ENCODE measurements at regions not wholly inside any gene's neighbourhood (a gene's known extent, or its start where the extent isn't known, plus 50 kb on each side); places are given as distances from the start of the nearest gene placed in this dataset.
A peak's percentile ranks its signal among the peaks of the same experiment; 100 is the strongest.
"Not testable (repeated sequence)": the region's sequence is repeated elsewhere in the genome, so short reads cannot be mapped to it uniquely, and the experiment has no call there.

DNA sequence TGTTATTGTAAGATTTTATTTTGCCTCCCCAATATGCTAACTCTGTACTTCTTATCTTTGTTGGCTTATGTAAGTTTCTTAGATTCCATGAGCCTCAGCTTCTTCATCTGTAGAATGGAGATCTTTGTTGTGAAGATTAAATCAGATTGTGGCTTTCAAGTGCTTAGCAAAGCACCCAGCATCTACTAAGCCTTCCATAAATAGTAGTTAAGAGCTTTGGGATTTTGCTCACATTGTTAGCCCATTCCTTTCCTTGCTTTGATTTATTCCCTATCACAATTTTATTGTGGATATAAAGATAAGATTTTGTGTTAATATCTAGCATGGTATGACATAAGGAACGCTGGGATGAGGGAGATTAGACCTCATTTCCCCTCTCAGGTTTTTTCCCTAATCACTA lies 501.4 kb downstream of the PYDC2 start:
- DNase-seq (ENCODE audit: low read depth in 2 of 2): no peak

DNA sequence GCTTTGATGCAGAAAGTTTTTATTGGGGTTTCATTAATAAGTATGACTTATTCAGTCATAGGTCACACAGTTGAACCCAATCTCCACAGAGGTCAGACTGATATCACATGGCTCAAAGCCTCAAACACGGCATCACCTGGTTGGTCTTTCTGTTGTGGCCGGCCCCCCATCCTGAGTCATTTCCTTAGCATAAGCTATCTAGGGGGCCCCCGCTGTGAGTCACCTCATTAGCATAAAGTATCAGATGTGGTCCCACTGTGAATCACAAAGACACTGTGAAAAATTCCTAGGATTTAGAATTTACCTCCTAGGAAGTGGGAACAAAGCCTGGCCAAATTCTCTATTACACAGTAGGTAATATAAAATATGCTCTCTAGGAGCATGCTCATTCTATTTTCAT lies 502.2 kb downstream of the PYDC2 start:
- peak; percentile 11 to 18 for DNase-seq (ENCODE audit: low read depth in 2 of 2)

DNA sequence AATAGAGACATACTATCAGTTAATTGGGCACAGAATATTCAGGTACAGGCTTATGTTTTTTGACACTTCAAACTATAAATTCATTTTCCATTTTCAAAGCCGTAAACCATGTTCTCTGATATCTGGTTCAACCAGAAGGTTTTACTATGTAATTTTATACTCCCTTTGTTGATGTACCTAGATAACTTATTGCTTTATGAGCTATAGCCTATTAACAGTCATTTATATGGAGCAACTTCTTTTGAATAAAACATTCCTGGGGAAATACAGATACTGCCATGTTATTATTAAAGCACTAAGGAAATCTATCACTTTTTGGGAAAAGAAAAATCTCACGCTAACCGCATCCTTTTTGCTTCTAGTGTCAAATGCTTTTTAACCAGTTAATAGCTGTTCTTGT lies 505.6 kb downstream of the PYDC2 start:
- DNase-seq (ENCODE audit: low read depth in 2 of 2): no peak

DNA sequence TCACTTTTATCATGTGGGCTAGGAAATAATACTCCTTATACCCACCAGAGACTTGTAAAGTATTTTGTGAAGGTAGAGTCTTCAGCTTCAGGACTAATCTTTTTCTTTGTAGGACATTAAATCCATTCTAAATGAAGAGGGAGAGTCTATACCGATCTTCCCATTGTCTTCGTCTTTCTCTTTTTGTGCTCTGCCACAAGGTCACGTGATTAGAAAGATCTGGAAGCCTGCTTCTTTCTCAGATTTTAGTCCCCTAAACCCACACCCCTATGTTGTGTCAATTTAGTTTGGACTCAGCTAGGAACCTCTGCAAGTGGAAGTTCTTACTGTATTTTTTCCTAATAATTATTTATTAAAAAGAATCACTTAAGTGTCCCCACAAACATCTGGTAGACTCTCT lies 507.3 kb downstream of the PYDC2 start:
- DNase-seq (ENCODE audit: low read depth in 2 of 2): no peak

DNA sequence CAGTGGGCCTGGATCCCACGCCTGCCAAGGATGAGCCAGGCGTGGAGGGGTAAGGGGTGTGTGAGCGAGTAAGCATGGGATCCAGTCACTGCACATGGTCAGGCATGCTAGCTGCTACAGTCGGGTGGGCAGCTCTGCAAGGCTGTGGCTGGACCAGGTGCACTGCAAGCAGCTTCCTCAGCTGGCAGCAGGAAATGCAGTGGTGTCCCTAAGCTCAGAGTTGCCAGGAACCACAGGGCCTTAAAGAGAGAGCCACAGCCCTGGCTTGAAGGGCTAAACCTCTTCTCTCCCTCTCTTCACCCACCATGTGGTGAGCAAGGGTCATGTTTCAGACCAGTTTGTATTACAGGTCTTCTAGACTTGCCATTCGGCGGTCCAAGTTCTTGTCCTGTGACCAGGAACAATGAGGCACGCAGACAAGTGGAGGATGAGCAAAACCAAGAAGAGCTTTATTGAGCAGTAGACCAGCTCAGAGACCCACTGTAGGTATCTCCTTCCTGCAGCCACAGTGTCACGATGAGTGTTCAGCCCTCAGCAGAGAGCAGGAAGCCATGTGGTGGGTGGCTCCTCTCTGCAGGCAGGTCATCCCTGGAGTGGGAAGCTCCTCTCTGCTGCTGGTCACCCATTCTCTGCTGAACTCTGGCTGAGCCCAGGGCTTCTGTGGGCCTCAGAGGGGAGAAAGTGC lies 511.9 kb downstream of the PYDC2 start:
- DNase-seq (ENCODE audit: low read depth in 2 of 2): no peak

DNA sequence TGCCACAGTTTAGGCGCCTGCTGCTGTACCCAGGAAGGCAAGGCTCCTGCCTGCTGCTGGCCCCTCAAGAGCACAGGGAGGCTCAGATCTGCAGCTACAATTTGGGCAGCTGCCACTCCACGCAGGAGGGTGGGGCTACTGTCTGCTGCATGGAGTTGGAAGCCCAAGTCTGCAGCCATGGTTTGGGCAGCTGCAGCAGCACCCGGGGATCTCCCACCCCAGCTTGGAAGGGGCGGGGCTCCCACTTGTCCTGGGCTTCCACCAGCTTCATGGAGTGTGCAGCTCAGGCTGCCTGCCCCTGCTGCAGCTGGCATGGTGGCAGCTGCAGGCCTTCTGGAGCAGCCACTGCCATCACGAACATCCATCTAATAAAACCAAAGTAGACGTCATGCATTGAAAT lies 512.9 kb downstream of the PYDC2 start:
- DNase-seq (ENCODE audit: low read depth in 2 of 2): no peak

DNA sequence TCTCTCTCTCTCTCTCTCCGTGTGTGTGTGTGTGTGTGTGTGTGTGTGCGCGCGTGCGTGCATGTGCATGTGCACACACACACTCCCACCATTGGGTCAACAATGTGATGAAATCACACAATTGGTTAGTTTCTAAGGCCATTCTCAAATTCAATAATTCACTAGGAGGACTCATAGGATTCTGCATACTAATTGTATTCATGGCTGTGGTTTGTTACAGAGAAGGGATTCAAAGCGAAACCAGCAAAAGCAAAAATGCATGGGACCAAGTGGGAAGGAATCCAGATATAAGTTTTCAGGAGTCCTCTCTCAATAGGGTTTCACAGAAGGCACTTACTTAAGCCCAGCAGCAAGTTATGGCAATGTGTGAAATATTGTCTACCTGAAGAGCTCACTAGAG lies 515.0 kb downstream of the PYDC2 start:
- no peak for DNase-seq (ENCODE audit: low read depth in 2 of 2)

DNA sequence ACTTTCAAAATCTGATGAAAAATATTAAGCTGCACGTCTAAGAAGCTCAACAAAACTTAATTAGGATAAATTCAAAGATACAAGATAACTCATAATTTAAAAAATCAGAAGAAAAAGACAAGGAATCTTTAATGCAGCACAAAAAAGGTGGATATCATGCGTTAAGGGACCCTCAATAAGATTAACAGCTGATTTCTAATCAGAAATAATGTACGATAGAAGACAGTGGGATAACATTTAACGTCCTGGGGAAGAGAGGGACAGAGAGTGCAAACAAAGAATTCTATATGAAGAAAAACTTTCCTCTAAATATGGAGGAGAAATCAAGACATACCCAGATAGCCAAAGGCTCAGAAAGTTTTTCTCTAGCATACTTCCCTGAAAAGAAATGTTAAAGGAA lies 519.5 kb downstream of the PYDC2 start:
- no peak for DNase-seq (ENCODE audit: low read depth in 2 of 2)

DNA sequence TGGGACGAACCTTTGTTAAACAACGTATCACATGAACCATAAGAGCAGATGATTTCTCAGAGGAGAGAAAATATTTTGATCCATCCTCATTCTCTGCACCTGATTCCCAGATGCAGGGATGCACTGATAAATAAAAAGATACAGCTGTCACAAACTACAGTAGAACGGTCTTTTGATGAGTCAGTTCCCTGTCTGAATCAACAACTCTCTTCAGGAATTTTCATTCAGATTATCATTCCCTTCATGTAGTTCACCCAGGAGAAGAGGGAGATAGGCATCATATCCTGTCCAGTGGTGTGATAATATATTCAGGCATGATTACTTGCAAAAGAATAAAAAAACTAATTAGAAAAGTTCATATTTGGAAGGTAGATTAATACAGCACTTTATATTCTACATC lies 521.5 kb downstream of the PYDC2 start:
- DNase-seq (ENCODE audit: low read depth in 2 of 2): no peak

DNA sequence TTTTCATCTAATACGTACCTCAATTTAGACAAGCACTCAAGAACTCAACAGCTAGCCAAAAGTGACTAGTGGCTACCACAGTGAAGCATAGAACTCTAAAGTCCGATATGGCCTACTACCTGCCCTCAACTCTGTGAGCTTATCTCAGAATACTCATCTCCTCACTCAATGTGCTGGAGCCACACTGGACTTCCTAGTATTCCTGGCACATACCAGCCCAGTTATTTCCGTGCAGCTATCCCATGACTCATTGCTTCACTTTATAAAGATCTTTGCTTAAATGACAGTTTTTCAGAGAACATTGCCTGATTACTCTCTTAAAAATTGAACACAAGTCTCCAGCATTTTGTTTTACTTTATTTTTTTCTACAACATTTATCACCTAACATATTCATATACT lies 524.7 kb downstream of the PYDC2 start:
- DNase-seq (ENCODE audit: low read depth in 2 of 2): no peak

DNA sequence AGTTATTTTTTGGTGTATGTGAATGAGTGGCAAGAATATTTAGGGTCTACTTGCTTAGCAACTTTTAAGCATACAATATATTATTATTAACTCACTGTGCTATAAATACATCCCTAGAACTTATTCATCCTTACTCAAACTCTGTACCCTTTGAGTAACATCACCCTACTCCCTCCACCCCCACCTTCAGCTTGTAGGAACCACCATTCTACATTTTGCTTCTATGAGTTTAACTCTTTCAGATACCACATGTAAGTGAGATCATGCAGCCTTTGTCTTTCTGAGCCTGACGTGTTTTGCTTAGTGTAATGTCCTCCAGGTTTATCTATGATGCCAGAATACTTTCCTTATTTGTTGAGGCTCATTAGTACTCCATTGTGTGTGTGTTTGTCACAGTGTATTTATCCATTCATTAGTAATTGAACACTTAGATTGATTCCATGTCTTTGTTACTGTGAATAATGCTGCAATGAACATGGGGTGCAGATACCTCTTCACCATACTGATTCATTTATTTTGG lies 526.9 kb downstream of the PYDC2 start:
- DNase-seq (ENCODE audit: low read depth in 2 of 2): no peak

DNA sequence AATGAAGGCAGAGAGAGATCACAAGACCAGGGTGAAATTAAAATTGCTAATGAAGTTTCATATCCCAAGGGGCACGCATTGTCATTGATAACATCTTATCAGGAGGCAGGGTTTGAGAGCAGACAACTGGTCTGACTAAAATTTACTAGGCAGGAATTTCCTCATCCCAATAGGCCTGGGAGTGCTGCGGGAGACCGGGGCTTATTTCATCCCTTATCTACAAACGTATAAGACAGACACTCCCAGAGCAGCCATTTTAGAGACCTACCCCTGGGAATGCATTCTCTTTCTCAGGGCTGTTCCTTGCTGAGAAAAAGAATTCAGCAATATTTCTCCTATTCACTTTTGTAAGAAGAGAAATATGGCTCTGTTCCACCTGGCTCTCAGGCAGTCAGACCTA lies 533.0 kb downstream of the PYDC2 start:
- DNase-seq (ENCODE audit: low read depth in 2 of 2): not testable (repeated sequence)

DNA sequence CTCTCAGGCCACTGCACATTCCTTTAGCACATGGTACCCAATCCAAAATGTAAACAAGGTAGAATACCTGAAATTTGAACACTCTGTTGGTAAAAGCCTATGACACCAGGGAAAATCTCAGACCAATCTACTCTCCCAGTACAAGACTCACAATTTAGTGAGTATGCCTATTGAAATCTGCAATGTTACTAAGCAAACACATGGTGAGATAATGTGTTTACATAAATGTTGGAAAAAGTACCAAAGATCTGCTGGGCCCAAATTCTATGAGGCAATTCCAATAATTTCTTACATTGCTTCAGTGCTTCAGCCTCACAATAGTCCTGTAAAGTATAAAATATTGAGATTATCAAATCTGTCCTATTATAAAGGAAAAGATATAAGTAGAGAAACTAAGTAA lies 536.1 kb downstream of the PYDC2 start:
- DNase-seq (ENCODE audit: low read depth in 2 of 2): no peak

DNA sequence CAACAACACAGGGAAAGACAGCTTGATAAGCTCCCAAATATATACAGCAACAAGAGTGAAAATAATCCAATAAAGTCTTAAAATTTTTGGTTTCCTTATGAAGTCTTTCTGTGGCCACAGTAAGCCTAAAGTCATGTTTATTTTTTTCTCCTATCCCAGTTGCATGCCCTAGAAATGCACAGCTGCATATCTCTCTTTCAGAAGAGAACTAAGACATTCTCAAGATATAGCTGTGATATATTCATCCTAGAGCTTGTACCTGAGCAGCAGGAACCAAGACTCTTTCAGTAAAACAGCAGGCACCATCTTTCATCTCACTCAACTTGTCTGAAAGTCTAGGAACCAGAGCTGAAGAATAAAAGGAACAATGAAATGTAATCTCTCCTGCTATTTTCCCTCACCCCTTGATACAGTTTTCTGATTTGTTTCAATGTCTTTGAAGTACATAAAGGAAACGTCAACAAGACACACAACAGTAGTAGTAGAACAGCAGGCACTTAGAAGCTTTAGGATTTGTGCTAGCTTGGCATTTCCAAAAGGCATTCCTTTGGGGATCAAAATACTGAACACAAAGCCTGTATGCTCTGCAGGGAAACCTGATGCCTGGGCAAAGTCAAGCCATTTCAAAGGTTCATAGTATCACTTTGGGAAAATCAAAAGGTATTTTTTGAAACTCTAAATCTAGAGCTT lies 536.8 kb downstream of the PYDC2 start:
- no peak for DNase-seq (ENCODE audit: low read depth in 2 of 2)

DNA sequence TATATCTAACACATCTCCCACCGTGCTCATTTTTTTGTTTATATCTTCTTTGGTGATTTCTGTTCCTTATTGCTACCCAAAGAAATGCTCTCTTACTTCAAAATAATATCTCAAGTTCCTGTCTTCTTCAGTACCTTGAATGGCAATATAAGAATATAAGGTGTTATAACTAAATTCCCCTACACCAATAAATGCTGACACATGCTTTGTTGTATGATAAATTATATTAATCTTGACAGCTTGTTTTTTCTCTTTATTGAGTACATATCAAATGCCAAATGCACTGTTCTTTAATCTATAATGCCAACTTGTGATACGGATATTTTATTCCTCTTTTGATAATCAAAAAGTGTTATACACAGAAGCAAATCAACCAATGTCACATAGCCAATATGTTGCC lies 540.3 kb downstream of the PYDC2 start:
- no peak for DNase-seq (ENCODE audit: low read depth in 2 of 2)

DNA sequence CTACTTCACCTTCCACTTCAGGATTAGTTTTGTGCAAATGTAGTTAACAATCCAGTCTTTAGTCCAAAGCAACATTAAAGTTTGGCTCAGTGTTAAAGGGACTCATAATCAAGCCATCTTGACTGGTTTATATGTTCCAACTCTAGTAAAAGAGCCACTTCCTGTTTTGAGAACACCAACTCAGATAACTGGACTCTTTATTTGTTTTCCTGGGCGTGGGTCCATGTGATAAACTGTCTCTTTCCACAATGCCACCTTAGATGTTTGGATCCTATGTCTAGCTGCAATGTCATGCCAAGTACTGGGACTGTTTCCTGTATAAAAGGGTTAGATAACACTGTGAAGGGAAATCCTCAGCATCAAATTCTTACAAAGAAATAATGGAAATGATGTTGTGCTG lies 545.0 kb downstream of the PYDC2 start:
- DNase-seq (ENCODE audit: low read depth in 2 of 2): no peak

DNA sequence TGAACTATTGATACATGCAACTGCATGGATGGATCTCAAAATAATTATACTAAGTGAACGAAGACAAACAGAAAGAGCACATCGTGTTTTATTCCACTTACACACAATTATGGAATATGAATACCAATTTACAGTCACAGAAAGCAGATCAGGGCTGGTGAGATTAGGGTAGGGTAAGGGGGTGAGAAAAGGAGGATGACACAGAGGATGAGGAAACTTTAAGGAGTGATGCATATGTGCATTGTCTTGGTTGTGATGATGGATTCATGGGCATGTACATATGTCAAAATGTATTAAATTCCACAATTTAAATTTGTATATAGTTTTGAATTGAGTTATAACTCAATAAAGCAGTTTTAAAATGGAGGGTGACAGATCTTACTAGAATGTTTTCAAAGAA lies 548.9 kb downstream of the PYDC2 start:
- DNase-seq (ENCODE audit: low read depth in 2 of 2): no peak

DNA sequence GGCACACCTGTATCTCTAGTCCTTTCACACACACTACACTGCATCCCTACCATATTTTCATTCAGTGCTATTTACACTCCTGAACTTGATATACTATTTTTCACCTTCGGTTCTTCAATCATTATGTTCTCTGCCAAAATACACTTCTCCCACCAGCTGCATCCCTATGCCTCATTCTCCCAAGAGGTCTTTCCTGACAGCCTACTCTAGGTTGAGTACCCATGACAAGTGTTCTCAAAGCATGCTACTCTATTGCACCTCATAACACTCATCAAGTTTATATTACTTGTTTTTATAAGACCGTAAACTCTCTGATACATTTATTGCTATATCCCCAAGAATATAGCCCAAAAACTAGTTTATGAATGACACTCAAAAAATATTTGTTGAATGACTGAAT lies 549.5 kb downstream of the PYDC2 start:
- DNase-seq (ENCODE audit: low read depth in 2 of 2): no peak

DNA sequence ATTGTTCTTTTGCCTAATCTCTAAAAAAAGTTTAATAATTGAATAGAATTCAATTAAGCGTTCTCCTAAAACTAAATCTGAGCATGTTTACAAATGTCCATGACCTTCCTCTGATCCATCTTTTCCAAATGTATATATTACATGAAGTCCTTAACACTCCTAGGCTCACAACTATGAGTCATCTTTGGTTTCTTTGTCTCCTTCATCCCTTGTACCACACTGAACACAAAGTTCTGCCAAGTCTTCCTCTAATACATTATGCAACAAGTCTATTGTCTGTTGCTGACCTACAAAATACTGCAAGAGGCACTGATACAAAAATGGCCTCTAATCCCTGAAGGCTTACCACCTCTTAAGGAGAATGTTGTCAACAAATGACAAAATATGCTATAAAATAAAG lies 550.2 kb downstream of the PYDC2 start:
- DNase-seq (ENCODE audit: low read depth in 2 of 2): no peak

DNA sequence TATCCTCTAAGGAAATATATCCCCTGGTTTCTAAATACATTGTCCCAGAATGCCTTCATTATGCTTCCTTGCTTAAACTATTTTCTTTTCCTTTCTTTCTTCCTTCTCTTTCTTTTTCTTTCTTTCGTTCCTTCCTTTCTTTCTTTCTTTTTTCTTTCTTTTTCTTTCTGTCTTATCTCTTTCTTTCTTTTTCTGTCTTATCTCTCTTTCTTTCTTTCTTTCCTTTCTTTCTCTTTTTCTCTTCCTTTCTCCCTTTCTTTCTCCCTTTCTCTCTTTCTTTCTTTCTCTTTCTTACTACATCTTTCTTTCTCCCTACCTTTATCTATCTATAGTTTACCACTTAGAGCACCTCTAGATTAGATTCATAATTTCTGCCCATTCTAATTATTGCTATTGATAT lies 552.1 kb downstream of the PYDC2 start:
- no peak for DNase-seq (ENCODE audit: low read depth in 2 of 2)

DNA sequence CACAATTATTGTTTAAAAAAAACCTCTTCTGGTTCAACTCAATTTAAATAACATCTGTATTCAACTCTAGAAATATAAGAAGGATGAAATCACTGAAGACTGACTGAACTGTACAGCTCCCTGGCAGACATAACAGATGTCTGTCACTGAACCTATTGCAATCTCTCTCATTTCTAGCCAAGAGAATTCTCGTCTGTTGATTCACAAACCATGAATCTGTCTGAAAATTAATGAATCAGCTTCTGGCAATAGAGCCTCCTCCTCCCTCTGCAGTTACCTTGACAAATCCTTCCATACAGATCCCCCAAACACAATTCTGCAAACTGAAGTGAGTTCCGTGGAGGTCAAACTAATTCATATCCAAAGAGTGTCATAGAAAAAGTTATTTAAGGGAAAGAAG lies 561.4 kb downstream of the PYDC2 start:
- DNase-seq (ENCODE audit: low read depth in 2 of 2): peak; percentile 52 to 55

DNA sequence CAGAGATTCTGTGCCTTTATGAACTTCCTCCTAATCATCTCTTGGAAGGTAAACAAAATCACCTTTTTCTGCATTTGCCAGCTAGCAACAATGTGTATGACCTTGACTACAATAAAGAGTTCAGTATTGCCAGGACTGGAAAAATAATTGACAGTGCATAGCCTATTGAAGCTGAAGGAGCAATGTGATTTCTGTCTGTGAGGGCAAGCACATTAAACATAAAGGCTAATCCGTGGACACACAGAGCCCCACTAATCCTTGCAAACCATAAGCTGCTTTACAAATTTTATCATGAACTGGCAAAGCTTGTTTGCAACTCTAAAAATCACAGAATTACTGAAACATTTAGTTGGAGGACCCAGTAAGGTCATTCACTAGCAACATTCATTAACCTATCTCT lies 563.8 kb downstream of the PYDC2 start:
- DNase-seq (ENCODE audit: low read depth in 2 of 2): no peak

DNA sequence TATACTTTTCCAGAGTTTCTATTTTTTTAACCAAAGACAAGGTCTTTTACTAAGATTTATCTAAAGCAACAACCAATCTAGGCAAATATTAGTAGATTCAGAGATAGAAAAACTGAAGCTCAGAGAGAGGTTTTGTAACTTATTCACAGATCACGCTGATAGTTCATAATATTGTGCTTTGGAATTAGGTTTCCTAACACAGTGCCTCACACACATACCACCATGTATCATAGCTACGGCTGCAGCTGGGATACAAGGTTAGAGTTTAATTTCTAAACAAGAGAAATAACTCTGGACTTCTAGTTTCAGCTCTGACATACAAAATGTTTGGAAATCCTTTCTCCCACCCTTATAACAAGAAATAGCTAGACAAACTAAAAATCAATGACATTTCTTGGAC lies 565.7 kb downstream of the PYDC2 start:
- no peak for DNase-seq (ENCODE audit: low read depth in 2 of 2)

DNA sequence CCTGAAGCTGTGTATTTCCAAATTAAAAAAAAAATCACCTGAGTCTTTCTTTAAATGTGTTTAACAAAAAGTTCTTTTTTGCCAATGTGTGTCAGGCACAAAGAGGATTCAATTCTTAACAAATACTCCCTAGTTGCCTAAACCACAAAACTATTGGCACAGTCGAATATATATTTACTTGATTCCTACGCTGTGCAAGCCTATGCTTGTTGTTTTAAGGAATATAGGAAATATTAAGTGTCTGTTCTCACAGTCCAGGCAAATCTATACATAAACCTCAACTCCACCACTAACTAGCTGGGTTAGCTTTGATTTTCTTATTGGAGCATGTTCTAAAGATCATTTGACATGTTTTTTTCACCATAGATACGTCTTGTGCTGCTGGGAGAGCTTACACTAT lies 571.0 kb downstream of the PYDC2 start:
- no peak for DNase-seq (ENCODE audit: low read depth in 2 of 2)

Data from fibroblast of skin of left quadriceps (primary cell).